PFSK-1 (cell line): ENCODE measurements at regions not wholly inside any gene's neighbourhood (a gene's known extent, or its start where the extent isn't known, plus 50 kb on each side); places are given as distances from the start of the nearest gene placed in this dataset.

Experiments used
- FOXP2 ChIP-seq: optimal IDR thresholded peaks from 2 replicates; pipeline ENCODE3; 2011; ENCODE audit warnings: borderline replicate concordance, control low read depth, inconsistent platforms; ENCODE audit not compliant: insufficient read depth; ENCODE audit errors: extremely low read length, extremely low read depth
- POLR2AphosphoS5 ChIP-seq: IDR thresholded peaks from 2 replicates; pipeline ENCODE4 v1.6.1; 2012; ENCODE audit warnings: low read depth, mild to moderate bottlenecking, control low read depth, low read length, moderate library complexity
- REST ChIP-seq, 2 experiments: IDR thresholded peaks; 2 replicates each; pipeline versions ENCODE4 v1.6.1 to v1.8.0; 2011 to 2012; ENCODE audit warnings: low read depth in 2 of 2, low read length in 2 of 2, control low read depth in 1 of 2, inconsistent platforms in 1 of 2, mild to moderate bottlenecking in 1 of 2, moderate library complexity in 1 of 2; ENCODE audit not compliant: insufficient read depth in 1 of 2
- SIN3A ChIP-seq: IDR thresholded peaks from 2 replicates; pipeline ENCODE4 v1.6.1; 2012; ENCODE audit warnings: mild to moderate bottlenecking, low read length, moderate library complexity, borderline replicate concordance; ENCODE audit not compliant: insufficient read depth
- TAF1 ChIP-seq: IDR thresholded peaks from 2 replicates; pipeline ENCODE4 v1.6.1; 2012; ENCODE audit warnings: low read length, control low read depth, borderline replicate concordance; ENCODE audit not compliant: insufficient read depth

- TF ChIP-seq SIN3A (no peak), FOXP2 (no peak), POLR2AphosphoS5 (no peak), TAF1 (no peak), REST (IDR thresholded peaks at IDR 0.05; ENCODE audit: insufficient read depth in 1 of 2, low read depth in 2 of 2, low read length in 2 of 2) (no peak)
Measured at GRCh38 chr2:18668221-18668620, 78.9 kb upstream of the NT5C1B start.

- TF ChIP-seq FOXP2, result no peak
- TF ChIP-seq REST (IDR thresholded peaks at IDR 0.05; ENCODE audit: insufficient read depth in 1 of 2, low read depth in 2 of 2, low read length in 2 of 2), result no peak
- no peak for TF ChIP-seq POLR2AphosphoS5
- TF ChIP-seq TAF1, result no peak
- no peak for TF ChIP-seq SIN3A
Measured at GRCh38 chr2:18664421-18664820, 75.1 kb upstream of the NT5C1B start.

- TF ChIP-seq FOXP2 (no peak), POLR2AphosphoS5 (no peak), SIN3A (no peak), REST (IDR thresholded peaks at IDR 0.05; ENCODE audit: insufficient read depth in 1 of 2, low read depth in 2 of 2, low read length in 2 of 2) (no peak), TAF1 (no peak)
Measured at GRCh38 chr2:18663861-18664260, 74.5 kb upstream of the NT5C1B start.

GRCh38 chr2:18662689-18663088, 73.3 kb upstream of the NT5C1B start:
- TF ChIP-seq SIN3A, result no peak
- TF ChIP-seq REST (IDR thresholded peaks at IDR 0.05; ENCODE audit: insufficient read depth in 1 of 2, low read depth in 2 of 2, low read length in 2 of 2), result no peak
- no peak for TF ChIP-seq TAF1
- TF ChIP-seq POLR2AphosphoS5, result no peak
- no peak for TF ChIP-seq FOXP2

- TF ChIP-seq TAF1, result no peak
- TF ChIP-seq FOXP2, result no peak
- no peak for TF ChIP-seq POLR2AphosphoS5
- no peak for TF ChIP-seq SIN3A
- TF ChIP-seq REST (IDR thresholded peaks at IDR 0.05; ENCODE audit: insufficient read depth in 1 of 2, low read depth in 2 of 2, low read length in 2 of 2), result no peak
Measured at GRCh38 chr2:18659915-18660314, 70.5 kb upstream of the NT5C1B start.
